HG02623 (cell line): ENCODE measurements at regions not wholly inside any gene's neighbourhood (a gene's known extent, or its start where the extent isn't known, plus 50 kb on each side); places are given as distances from the start of the nearest gene placed in this dataset.
A peak's percentile ranks its signal among the peaks of the same experiment; 100 is the strongest.
"Not testable (repeated sequence)": the region's sequence is repeated elsewhere in the genome, so short reads cannot be mapped to it uniquely, and the experiment has no call there.

Experiments used
- ATAC-seq: cut with Tn5 transposase; IDR thresholded peaks from one replicate; pipeline ENCODE4 v1.9.1; 2021; ENCODE audit warnings: moderate library complexity; ENCODE audit not compliant: unreplicated experiment

DNA sequence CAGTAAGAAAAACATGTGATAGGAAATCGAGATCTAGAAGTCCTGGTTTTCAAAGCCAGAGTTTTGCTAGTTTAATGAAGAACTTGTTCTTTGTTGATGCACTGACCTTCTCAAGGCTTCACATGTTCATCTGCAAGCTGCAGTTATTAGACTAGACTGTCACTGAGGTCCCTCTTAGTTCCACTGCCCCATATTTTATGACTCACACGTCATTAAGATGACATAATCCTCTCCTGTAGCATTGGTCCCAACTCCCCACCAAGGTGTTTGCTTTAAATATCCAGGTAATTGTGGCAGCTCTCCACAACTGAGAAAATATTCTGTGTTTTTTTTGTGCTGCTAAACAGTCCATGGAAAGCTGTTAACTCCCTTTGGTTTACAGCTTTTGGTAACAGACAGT is 149.7 kb downstream of the MREG start:
- ATAC-seq: no peak

DNA sequence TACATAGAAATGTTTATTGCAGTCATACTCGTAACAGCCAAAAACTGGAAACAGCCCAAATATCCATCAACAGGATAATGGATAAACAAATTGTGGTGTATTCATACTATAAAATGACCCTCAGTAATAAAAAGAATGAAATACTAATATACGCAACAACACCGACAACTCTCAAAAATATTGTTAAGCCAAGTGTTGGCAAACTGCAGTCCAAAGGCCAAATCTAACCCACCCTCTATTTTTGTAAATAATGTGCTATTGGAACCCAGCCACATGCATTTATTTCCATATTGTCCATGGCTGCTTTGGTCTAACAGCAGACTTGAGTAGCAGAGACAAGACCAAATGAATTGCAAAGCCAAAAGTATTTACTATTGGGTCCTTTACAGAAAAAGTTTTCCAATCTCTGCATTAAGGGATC is 151.0 kb downstream of the MREG start:
- ATAC-seq: no peak

DNA sequence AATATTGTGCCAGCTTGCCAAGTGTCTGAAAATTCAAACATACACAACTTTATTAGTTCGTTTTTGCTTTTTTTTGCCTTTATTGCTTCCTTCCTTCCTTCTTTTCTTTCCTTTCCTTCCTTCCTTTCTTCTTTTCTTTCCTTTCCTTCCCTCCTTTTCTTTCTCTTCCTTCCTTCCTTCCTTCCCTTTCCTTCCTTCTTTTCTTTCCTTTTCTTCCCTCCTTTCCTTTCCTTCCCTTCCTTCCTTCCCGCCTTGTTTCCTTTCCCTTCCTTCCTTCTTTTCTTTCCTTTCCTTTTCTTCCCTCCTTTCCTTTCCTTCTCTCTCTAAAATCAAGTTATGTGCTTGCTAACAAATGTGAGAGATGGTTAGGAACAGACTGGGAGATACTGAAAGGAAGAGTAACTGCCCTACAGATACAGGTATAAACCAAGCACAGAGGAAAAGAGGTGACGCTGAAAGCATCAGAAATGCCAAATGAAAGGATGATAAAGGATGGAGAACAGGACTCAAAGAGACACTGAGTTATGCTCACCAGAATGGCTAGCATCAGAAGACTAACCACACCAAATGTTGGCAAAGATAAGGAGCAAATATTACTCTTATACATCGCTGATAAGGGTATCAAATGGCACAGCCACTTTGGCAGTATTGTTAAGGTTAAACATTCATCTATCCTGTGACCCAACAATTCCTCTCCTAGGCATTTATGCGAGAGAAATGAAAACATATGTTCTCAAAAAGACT is 151.6 kb downstream of the MREG start:
- ATAC-seq: no peak

DNA sequence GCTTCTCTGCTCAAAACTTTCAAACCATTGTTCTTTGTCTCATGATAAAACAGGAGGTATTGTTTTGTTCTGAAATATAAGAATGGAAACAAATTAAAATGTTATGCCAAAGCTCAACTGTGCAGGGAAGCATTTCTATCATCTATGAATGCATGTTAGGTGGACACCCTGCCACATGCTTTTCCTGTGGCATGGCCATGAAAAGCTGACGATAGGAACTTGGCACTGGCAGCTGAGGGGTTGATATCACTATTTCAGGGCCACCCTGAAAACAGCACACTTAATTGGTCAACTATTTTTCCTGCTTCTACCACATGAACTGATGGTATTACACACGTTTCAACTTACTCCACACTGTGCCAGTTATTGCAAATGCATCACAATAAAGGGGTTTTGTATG is 157.3 kb downstream of the MREG start:
- ATAC-seq: no peak

DNA sequence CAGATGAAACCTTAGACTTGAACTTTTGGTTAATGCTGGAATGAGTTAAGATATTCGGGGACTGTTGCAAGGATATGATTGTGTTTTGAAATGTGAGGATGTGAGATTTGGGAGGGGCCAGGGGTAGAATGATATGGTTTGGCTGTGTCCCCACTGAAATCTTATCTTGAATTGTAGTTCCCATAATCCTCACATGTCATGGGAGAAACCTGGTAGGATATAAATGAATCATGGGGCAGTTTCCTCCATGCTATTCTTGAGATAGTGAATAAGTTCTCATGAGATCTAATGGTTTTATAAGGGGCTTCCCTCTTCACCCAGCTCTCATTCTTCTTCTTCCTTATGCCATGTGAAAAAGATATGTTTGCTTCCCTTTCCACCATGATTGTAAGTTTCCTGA is 158.0 kb downstream of the MREG start:
- ATAC-seq: not testable (repeated sequence)

DNA sequence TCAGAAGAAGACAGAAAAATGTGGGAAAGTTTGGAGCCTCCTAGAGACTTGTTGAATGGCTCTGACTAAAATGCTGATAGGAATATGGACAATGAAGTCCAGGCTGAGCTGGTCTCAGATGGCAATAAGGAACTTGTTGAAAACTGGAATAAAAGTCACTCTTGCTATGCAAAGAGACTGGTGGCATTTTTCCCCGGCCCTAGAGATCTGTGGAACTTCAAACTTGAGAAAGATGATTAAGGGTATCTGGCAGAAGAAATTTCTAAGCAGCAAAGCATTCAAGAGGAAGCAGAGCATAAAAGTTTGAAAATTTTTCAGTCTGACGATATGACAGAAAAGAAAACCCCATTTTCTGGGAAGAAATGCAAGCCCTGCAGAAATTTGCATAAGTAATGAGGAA is 159.3 kb downstream of the MREG start:
- no peak for ATAC-seq

DNA sequence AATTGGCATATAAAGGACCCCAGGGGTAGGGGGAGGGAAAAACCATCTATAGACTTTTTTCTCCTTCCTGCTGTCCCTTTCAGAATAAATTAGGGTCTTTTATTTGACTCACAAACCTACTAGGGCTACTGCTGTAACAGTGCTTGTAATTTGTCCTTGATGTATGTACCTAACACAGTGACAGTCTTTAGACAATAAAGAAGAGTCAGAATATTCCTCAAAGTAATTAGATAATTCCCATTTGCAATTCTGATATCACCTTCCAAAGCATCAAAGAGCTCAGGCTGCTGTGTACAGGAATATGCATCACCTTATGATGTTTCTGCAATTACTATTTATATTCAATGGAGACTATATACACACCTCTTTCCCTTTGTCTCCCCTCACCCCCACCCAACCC is 161.7 kb downstream of the MREG start:
- no peak for ATAC-seq

DNA sequence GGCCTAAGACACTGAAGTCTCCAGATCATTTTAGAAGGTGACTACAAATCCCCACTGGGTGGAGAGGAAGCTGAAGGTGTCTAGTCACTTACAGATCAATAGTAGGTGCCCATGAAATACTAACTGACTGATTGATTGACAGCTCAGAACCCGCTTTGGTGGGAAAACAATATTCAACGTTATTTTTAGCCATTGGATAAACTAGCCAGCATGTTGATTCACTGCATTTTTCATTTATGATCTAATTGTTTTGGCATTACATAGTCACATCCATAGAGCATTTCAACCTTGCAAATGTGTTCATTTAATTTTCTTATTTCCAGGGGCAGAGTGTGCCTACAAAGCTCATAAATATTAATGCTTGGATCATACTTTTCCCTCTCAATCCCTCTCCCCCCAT is 162.3 kb downstream of the MREG start:
- no peak for ATAC-seq

DNA sequence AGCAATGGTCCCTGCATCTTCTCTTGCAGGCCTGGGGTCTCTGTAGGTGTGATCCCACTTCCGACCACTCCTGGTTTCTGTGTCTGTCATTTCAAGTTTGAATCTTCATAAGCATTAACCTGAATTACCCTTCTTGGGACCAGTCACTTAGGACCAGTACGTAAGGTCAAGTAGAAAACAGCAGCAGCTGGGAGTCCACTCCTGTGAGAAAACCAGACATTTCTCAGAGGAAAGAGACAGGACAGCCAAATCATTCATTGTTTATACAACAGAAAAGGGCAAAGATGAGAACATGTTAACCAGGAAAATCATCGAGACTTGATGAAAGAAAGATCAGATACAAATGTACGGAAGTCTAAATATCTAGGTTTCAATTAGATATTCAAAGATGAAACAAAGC is 163.0 kb downstream of the MREG start:
- no peak for ATAC-seq

DNA sequence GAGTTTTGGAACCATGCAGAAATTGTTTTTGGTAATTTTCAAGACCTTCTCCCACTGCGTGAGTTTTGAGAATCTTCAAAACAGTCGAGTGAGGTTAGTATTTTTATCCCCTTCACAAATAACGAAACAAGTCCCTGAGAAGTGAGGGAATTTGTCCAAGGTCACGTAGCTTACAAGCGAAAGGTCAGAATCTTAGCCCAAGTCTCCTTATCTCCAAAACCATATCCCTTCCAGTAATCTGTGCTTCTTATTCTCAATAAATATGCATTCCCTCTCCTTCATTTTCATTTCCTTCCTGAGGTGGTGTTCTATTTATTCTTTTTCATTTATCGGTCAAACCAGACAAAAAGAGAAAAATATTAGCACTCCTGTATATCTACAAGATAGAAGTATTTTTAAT is 163.6 kb downstream of the MREG start:
- no peak for ATAC-seq

DNA sequence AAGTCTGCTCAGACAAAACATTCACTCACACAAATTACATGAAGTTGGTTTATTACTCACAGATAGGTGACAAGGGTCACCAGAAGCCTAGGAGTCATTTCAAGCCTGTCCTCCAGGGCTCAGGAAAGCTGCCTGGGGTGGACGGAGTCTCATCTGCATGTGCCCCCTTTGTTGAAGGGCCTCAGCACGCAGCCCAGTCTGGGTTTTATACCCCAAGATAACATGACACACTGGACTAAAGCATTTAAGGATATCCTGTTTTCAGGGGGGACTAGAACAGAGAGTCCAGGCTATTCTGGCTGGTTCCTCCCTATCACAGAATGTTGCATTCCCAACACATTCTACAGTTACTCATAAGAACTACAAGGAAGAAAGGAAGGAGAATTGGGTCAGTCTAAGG is 164.7 kb downstream of the MREG start:
- ATAC-seq: no peak

DNA sequence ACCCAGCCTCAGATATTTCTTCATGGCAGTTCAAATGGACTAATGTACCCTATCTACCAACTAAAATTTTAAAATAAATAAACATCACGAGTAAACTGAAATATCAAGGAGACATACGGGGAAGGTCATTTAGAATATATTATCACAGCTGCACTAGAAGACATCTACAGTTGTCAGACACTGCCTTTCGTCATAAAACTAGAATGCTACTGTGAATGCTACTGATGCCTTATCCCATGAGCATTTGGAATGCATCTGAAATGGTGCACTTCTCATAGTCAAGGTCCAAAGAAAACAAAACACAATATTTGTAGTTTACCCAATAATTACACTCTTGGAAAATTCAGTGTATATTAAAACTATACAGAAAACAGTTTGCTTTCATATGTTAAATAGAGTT is 165.2 kb downstream of the MREG start:
- ATAC-seq: no peak

DNA sequence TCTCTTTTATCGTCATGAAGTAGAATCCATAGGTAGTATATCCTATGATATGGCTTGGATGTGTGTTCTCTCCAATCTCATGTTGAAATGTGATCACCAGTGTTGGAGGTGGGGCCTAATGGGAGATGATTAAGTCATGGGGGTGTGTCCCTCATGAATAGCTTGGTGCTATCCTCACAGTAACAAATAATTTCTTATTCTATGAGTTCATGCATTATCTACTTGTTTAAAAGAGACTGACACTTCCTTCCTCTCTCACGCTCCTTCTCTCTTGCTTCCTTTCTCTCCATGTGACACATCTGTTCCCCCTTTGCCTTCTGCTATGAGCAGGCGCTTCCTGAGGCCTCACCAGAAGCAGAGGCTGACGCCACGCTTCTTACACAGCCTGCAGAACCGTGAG is 165.6 kb downstream of the MREG start:
- ATAC-seq: no peak

DNA sequence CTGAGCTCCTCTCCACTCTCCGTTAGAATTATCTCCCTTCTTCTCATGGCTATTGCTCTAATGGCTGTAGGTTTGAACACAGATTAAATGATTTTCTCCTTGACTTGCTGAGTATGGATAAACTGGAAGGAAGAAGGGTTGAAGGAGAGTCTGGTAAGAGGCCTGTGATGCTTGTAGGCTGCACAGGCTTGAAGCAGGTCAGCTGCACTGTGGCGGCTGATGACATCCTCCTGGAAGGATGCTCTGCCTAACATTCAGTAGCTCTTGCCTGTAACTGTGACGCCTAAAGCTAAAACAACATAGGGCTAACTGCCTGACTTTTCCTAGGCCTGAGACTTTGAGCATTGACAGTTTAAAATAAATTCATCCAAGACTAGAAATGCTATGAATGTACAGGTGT is 166.3 kb downstream of the MREG start:
- ATAC-seq: no peak

DNA sequence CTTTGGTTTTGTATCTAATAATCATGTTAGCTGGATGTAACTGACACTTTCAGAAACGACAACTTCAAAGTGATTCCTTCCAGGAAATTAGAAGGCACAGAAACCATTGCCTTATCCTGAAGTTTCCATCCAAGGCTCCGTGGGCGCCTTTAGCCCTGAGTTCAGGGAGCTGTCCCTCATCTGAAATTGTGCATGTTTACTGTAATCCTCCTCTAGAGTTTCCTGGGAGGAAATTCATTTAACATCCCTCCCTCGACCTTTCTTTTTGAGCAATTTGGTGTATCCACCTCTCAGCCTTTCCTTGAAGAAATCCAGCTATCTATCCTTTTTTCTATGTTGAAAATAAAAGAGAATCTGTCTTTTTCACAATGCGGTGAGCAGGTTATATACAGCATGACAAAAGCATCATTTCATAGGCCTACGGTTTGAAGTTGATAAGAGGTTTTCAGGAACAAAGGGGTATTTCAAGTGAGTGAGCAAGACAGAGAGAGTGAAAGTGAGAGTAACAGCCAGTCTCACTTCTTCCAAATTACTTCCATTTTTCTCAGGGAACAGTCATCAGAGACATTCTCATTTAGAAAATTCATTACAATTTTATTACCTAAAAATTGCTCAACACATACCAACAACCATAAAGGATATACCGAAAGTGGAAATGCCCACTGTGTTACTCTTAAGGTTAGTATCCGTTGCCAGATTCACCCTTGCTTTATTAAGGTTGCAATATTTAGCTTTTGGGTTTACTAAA is 167.3 kb downstream of the MREG start:
- peak; percentile 66 for ATAC-seq

DNA sequence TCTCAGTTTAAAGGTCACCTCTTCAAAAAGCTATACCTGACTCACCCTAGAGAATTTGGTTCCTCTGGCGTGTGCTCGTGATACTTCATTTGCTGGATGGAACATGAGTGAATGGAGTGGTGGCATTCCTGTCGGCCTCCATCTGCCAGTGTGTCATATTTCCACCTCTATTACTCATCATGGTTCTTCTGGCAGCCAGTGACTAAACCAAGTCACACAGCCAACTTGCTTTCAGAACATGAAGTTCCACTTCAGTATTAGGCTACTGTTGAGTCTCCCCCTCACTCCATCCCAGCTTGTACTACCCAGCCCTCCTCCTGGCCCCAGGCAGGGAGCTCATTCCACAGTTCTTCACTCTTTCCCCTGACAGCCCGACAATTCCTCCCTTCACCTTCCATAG is 169.8 kb downstream of the MREG start:
- ATAC-seq: no peak

DNA sequence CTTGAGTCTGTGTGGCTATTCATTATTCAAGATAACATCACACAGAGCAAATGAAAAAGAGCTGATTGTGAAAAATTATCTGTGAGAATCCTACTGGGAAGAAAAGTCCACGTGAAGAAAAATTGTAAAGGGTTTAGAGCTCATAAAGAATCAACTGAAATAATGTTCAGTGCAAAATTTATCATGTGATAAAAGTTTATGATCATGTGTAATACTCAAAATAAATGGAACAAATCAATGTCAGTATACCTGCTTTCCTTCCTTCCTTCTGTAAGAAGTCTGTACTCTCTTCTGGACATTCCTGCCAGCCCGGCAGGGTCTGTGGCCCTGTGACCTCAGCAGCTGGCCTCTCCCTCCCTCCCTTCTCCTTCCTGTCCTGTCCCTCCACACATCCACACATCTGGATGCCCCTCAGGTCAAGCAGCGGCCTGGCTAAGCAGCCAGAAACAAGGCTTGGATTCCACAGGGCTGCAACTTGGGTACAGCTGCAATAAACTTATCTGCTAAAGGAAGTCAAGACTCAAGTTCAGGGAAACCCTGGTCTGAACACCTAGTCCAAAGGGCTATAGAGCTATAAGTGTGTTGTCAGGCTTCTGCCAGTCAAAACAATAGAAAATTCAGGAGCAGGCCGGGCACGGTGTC is 172.1 kb downstream of the MREG start:
- ATAC-seq: no peak

DNA sequence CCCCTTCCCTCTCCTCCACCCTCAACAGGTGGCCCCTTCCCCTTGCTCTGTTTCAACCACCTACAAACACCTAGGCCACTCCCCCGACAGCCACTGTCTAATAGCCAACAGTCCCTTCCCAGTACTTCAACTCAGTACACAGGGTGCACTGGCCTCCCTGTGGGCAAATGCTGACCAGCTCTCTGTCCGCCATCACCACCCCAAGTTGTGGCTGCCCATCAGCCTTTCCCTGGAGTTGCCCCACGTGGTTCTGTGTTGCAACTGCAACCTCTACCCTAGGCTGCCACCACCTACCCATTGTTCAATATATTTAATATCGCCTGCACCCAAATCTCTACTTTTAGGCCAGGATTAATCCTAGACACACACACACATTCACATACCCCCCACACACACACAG is 173.5 kb downstream of the MREG start:
- ATAC-seq: no peak

DNA sequence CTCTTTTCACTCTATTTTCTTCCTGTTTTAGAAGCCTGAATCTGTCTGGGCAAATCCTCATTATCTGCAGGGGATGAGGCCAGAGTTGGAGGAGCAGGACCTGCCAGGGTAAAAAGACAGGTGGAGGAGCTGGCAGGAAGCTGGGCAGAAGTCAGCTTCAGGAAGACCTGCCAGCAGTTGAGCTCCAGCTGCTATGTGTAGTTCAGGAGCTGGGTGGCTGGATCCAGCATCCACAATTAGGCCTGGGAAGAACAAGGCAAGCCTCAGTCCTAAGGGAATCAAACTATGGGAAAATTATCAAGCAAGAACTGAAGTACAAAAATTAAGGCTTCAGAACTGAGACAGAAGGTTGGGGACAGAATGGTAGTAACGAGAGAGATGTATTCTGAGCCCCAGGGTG is 174.0 kb downstream of the MREG start:
- no peak for ATAC-seq

DNA sequence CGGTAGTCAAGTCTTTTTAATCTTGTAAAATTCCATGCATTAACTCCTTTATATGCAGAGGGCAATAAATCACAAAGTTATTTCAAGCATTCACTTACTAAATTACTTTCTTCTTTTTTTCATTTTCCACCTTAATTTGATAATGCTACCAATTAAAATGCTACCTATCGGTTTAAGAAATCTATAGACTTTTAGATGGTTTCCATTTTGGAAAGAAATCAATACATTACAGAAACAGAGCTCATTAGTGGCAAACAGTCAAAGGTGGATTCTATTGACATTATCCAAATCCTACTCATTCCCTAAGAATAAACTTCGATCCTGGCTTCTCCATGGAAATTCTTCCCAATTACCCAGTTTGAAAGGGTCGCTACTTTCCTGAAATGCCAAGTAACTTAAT is 176.5 kb downstream of the MREG start:
- no peak for ATAC-seq

DNA sequence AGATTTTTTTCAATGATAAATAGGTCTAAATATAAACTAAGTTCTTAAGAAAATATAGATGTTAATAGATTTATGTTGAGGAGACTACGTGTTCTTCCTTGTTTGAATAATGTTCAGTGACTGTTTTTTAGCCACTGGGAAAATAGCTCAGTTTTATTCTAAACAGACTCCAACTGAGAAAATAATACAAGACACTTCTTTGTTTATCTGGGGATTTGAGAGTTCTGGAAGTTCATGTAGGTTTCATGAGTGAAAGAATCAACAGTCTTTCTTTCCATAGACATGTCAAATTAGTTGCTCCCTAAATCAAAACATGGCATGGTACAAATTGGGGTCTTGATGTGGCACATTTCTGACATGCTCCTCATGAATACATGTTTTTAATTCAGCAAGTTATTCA is 177.7 kb downstream of the MREG start:
- no peak for ATAC-seq

DNA sequence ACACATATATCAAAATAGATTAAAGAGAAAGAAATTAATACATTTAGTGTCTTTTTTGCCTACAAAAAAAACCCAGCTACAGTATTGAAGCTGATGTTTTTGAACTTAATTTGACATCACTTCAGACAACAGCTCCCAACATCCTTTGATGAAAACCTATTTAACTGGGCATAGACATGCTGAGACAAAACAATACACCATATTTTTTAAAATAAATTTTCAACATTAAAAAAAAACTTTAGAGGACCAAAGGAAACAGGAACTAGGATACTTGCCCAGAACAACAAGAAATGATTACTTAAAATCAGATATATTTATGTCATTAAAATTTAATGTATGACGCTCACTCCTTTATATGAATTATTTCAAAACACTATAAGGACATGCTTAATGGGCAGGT is 178.1 kb downstream of the MREG start:
- ATAC-seq: no peak
